Activated CD4-positive, alpha-beta T cell treated with anti-CD3 and anti-CD28 coated beads, Interleukin-2, amount 50 U/mL, for 48 hours (primary cell): ENCODE measurements at regions not wholly inside any gene's neighbourhood (a gene's known extent, or its start where the extent isn't known, plus 50 kb on each side); places are given as distances from the start of the nearest gene placed in this dataset.

Source experiments
- DNase-seq, 2 experiments: peaks; one replicate each; pipeline ENCODE4 v3.0.0-alpha.2; 2020

DNA sequence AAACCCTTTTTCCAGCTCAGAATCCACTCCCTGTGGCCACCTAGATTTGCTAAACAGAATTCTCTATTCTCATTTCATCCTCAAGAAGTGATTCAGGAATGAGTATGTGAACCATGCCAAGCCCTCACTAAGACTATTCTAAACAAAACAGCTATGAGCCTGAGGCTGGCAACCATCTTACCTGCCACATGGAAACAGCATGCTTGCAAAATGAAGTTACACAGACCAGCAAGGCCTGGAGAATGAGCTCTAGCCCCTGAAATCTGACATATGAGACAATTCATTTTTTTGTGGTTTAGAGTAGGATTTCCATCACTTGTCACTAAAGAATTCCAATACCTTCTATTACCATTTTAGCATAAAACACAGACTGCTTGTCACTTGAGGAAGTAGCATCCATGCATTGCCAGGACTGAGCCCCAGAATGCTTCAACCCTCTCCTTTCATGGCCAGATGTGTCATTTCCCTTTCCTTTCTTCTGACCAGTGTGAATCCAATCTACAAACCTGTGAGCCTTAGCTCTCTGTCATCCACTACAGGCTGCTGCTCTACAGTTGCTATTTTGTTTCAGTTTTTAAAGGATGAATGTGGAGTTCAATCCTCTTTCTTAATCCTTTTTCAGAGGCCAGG, 744.3 kb upstream of the ACVR2A start:
- no peak for DNase-seq

DNA sequence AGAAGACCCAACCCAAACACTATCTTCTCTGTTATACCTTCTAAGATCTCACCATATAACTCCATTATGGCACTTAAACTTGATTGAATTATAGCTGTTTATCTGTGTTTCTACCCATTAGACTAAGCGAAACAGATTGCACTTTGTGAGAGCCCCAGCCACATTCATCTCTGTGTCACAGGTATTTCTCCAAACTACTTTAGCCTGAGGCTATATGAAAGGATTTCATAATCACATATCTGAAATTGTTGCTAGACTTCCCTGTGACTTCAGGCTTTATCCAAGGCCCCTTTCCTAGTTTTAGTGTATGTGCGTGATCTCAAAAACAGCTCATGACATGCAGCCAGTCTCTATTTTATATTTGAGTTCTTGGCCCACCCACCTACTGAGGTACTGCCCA, 745.0 kb upstream of the ACVR2A start:
- no peak for DNase-seq

DNA sequence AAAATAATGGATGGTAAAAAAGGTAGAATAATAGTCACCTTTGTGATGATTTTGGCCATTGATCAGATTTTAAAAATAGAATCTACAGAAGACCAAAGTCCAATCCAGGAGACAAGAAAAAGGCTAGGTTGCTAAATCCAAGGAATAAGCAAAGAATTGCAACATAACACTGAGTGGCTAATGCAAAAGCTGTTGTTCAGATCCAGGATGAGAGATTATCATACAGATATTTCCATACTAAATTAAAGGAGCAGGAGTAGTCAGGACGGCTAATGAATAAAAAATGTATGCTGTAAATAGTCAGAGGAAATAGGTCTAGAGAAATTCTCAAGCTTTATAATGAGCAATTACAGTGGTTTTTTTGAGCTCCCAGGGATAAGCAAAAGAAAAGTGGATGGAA, 745.9 kb upstream of the ACVR2A start:
- no peak for DNase-seq

DNA sequence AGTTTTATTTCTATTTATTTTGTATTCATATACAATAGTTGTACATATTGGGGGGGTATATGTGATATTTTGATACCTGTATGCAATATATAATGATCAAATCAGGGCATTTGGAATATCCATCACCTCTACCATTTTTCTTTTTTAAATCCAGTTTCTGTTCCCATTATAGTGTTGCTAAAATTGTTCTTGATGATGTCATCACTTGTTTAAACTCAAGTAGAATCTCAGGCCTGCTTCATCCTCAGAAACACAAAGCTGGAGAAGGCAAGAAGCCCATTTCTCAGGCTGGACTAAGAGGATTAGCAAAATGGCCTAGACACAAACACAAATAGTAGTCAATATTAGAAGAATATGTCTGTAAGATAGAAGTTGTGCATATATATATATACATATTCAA, 747.1 kb upstream of the ACVR2A start:
- no peak for DNase-seq

DNA sequence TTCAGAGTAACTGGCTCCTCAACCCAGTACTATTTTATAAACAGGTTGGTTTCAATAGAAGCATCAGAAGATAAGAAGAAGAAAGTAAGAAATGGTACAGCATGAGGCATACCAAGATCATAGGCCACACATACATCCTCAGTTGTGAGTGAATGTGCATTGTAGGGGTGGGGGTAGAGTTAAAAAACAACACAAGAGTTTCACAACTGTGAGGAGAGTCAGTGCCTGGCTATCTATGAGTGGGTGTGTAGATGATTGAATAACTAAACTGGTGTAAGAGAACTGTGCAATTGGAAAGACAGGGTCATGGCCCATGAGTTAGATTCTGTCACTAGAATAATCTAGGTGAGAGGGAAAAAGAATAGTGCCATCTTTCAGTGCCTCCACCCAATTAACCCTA, 748.2 kb upstream of the ACVR2A start:
- no peak for DNase-seq

DNA sequence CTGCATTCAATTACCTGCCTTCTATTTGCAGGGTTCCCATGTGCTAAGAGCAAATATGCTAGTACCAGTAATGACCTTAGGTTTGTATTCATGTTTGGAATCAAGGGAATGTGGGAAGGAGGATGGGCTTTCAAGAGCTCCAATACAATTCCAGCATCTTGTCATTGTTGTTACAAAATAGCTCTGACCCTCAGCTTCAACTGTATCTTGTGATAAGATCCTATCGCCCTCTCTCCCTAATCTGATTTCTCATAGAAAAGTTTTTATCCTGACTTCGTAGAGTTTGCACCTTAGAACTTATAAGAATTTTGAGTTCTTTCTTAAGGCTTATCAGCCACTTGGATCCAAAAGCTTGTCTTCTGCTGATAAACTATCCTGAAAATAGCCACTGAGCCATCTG, 749.5 kb upstream of the ACVR2A start:
- DNase-seq = no peak

DNA sequence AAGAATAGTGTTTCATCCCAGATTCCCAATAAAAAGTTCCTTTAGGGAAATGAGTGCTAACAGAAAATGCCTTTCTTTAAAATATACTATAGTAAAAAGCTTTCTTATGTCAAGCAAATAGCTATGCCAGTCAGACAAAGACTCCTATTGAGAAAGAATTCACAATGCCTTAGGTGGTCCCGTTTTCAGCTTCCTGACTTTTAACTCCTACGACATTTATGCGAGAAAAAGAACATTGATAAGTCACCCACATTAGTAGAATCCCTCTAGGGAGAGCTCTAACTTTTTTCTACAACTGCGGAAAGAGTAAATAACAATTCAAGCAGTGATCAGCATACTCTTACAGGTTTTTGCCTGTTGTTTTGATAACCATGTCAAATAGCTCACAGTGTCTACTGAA, 750.8 kb upstream of the ACVR2A start:
- DNase-seq = no peak

DNA sequence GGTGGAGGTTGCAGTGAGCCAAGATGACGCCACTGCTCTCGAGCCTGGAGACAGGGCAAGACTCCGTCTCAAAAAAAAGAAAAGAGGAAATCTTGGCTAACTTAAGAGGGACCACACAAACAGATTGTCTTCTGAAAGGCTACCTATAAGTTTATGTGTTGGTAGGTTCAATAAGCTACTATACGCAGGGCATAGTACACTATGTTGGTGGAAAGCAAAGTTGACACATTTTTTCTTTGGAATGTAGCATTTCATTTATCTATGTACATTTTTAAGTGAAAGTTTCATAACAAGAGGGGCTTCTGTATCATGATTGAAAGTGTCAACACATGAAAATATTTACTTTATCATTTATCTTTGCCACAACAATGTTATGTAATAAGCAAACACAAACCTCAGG, 752.6 kb upstream of the ACVR2A start:
- no peak for DNase-seq

DNA sequence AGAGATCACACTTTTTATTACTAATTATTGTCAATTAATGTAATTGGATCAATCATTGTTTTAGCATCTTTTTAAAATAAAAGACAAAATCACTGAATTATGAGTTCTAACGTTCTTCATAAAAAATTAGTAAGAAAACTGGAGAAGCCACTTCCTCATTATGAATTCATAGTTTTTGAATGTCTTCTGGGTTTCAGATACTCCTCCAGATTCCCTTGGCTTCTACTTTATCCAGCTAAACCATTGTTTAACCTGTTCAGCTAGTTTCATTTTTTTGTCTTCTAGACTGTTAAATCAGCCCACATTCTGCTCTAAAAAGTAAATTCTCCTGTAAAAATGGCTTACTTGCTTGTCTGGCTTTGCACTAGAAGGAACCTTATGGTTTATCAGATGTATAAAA, 753.4 kb upstream of the ACVR2A start:
- no peak for DNase-seq

DNA sequence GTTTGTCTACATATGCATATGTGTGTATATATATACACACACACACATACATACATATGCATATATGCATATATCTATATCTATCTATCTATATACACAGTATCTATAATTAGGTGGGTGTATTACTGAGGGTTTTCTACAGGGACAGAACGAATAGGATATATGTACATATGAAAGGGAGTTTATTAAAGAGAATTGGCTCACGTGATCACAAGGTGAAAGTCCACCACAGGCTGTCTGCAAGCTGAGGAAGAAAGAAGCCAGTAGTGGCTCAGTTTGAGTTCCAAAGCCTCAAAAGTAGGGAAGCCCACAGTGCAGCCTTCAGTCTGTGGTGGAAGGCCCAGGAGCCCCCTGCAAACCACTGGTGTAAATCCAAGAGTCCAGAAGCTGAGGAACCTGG, 756.0 kb upstream of the ACVR2A start:
- DNase-seq = no peak

DNA sequence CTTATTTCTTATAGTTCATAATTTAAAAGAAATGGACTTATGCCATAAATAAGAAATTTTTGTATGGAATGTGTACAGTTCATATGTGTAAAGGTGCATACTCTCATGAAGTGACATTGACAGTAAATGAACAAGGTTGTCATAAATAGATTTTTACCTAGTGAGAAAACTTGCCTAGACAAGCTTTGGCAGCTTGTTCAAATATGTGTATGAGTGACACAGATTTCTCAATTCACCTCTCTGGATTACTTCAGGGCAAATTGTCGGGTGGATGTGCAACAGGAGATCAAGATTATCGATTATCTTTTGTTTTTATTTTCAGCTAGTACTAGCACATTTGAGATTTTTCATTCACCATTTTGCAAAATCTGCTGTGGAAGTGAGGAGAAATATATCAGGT, 758.1 kb upstream of the ACVR2A start:
- DNase-seq = no peak

DNA sequence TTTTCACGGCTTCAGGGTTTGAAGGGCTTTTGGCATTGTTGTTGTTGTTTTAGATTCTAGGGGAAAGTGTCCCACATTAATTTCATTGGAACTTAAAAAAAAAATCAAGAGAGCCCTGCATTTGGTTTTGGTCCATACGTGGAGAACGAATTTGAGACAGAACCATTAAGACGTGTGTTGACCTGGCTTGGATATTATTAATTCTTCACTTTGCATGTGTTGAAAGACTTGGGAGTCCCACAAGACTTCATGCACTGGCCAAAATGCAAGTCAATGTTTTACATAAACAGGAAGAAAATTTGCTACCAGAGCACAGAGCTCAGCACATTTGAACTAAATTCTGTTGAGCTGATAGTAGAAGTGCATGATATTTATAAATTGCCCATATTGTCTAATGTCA, 761.2 kb upstream of the ACVR2A start:
- no peak for DNase-seq

DNA sequence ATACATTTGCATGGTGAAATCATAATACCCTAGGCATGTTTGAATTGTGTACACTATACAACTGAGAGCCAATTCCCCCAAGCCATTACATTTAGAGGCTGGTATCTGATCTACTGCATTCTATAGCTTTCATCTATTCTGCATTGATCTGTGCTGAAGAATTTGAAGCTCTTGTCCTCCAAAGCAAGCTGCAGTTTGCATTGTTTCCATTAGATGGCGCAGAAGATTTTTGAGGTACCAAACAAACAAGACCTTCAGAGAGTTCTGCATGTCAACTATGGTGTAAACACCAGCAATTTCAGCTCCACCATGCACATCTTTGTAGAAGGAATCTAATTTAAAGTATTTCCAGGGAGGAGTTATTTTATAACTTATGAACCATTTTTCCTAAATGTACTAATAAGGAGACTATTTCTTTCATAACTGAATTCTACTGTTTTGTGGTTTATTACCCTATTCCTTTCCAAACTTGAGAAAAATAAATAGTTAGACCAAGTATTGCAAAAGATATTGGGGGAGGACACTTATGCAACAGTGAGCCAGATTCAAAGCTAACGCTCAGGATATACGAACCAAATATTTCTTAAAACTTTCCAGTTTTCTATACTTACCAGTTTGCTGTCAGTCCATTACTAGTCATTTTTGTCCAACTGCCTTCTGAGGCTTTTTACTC, 761.8 kb upstream of the ACVR2A start:
- peak; percentile 34 to 54 for DNase-seq

DNA sequence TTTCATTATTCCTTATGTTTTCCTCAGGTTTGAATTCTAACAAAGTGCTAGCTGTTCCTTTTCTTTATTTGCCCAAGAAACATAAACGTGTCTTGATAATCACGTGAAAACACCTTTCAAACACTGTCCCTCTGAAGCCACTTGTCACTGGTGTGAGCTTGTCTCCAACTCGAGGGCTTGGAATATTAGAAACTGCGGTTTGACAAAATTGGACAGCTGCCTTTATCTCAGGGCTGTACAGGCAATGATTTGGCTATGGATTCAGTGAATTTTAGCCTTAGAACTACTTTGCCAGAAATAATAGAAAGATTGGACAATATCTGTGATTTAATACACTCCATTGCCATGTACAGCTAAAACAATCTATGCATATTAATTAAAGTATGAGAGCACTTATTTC, 763.0 kb upstream of the ACVR2A start:
- DNase-seq = no peak

DNA sequence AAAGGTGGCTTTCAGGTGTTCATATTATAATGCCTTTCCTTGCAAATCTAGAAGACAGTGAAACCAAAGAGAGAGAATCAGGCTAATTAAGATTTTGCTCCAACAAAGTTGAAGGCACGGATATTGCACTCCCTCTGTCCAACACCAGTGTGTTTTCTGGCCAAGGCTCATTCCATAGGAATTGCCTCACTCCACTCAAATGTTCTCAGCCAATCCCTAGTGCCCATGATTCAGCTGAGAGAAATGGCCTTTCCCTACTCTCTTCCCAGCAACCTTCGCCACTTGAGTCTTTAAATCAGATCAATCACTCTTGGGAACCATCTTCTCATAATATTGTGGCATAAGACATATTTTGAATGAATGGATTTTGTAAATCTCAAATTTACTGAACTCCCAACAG, 768.2 kb upstream of the ACVR2A start:
- no peak for DNase-seq

DNA sequence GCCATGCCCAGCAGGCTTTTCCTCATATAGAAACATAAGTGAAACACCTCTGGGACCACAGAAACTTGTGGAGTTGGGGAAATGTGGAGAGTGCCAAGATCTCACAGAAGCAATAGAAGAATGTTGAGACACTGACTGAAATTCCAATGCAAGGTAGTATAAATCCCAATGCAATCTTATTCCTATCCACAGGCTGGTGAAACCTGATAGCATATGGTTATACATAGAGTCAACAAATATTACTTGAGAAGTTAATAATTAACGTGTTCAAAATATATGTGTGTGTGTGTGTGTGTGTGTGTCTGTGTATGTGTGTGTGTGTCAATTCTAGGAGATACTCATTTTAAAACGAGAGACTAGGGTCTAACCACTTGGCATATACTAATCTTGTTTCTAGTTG, 776.8 kb upstream of the ACVR2A start:
- DNase-seq = no peak

DNA sequence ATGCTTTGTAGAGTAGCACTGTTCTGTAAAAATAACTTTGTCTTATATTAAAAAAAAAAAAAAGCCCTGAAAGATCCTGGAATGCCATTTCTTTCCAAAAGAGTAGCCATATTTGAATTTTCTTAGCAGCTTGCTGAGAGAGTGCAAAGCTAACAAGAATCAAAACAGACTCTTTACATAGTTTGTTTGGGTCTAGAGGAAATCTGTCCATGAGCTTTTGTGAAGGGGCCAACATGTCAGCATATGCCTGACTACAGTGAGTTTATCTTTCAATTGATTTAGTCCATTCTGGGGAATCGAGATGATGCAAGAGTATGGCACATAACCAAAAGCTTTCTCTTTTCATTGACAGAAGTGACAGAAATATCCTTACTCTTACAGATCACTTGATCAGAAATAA, 777.7 kb upstream of the ACVR2A start:
- no peak for DNase-seq

DNA sequence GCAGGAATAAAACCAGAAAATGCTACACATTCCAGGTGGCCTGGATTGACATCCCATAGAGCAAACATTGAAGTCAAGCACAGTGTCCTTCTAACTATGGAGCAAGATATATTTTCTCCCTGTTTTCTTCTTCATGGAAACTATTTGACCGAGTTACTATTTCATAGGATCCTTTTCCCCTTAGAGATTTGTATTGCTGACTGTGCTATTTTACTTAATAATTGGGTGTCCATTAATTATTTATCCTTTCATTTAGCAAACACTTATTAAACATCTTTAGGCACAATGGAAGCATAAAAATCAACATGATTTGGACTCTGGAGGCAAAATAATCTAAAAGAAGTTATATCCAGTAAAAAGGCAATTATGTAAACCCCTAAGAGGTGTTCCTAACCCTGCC, 782.8 kb upstream of the ACVR2A start:
- no peak for DNase-seq

DNA sequence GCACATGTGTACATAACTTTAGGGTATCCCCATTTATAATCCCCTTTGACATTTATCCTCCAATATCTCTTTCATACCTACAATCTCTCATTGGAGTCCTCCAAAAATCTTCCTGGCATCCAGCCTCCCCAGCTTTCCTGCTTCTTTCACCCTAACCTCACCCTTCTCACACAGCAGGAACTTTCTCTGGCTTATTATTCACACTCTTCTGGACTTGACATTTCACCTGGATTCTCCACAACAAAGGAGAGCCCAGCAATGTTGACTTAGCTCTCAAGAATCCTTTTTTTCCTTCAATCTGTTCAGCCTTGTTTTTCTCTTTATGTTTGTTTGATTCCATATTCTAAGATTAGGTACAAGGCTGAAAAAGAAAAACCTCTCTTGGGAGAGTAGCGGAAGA, 783.6 kb upstream of the ACVR2A start:
- DNase-seq = no peak

DNA sequence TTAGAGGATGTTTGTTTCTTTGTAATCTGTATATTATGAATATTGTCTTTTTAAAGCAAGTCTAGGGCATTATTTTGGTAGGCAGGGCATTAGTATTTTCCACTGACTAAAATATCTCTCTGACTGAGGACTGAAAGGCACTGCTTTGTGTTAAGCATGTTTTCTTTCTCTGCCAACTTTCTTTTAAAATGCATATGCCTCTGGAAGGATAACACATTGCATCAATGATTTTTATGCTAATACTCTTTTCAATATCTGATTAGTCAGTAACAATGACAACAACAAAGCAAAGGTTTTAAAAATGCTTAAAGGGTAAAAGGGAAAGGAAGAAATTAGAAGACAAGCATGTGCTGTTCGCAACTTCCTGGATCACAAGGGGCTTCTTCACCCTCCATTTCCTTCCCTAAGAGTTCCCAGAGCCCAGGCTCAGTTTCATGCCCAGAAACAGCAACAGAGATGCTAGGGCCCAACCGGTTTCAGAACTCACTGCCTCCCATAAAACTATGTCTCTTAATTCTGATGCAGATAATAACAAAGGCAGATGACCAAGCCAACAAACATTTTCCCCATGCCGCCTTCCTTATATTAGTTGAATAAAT, 786.8 kb upstream of the ACVR2A start:
- DNase-seq = no peak

DNA sequence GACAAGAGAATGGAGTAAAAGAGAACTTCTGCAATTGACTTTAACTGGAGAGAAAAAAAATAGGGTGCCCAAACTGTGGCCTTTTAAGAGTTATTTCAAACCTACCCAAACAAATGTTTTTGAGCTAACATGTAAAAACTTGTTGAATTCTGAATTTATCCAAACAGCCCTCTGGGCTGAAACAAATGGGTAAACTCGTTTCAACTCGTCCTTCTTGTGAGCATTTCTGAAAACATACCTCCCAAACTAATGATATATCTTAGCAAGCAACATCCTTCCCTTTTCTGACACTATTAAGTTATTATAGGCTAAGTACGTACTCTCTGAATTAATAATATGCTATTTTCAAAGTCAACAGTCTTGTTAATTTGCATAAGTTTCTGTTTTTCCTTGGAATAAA, 793.0 kb upstream of the ACVR2A start:
- DNase-seq = no peak

DNA sequence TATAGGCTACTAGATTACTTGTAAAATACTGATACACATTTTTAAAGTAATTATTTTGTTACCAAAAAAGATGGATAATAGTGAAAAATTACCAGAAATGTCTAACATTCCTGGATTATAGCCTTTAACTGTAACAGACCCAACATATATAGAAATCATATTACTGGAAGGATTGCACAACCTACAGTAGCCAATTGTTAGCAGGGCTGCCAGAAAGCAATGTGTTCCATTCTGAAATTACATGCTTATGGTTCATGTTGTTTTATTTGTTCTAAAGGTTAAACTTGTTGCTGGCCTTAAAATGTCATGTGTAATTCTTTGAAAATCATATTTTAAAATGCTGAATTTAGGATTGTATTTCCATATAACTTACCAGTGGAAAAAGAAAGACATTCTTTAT, 793.6 kb upstream of the ACVR2A start:
- DNase-seq = no peak

DNA sequence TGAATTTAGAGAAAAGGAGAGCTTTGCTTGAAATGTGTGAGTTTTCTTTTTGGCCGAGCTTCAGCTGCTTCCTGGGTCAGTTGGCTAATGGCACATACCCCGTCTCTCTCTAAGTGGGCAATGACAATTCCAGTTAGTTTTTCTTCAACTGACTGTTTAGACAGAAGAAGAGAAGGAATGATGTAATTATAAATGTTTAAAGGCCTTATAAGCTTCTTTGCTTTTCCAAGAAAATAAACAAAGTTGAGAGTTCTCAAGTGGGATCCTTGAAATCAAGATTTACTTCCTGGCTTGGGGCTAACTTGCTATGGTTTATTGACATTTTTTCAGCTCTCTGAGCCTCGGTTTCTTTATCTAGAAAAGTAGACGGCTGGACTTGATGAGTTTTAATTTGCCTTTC, 794.9 kb upstream of the ACVR2A start:
- DNase-seq = no peak

DNA sequence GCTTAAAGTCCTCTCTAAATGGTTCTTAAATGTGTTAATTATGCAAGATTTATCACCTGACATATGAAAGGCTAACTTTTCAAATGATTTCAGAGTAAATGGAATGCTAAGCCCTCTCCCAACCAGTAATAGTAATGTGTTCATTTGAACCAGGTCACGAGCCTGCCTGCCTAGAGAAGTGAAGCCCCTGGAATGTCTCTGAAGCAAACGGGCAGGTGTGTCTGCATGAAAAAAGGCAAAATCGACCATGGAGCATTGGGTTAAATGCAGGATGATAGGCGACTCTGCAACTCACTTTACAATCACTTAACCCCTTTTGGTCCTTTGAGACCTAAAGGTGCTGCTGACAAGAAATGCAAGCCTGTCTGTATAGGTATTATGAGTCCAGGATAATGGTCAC, 798.4 kb upstream of the ACVR2A start:
- DNase-seq = no peak

DNA sequence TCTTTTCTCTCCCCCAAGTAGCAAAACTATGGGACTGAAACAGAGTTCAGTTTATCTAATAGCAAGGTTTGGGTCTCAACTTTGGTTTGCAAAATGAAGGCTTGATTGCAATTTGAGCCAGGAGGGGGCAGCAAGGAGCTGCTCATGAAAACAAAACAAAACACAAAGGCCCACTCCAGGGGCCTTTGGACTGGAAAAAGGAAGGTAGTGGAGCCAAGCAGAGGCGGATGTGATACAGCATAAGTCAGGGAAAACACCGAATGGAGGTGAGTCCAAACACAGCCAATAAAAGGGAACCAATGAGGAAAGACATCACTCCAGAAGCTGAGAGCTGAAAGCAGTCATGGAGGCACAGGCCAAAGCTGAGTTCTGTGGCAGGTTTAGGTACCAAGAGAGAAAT, 799.7 kb upstream of the ACVR2A start:
- DNase-seq = peak; percentile 60 to 67
